Neural progenitor cell (in vitro differentiated cells): ENCODE measurements at regions not wholly inside any gene's neighbourhood (a gene's known extent, or its start where the extent isn't known, plus 50 kb on each side); places are given as distances from the start of the nearest gene placed in this dataset.

Source experiments
- DNase-seq: peaks from one replicate; pipeline ENCODE4 v3.0.0-alpha.2; 2016; ENCODE audit warnings: low spot score
- H2AFZ ChIP-seq: fragments of 200-600 bp; sonication (generic); replicated peaks from 2 replicates; pipeline ENCODE4 v1.6.1; 2016; ENCODE audit warnings: antibody characterized with exemption
- H3F3A ChIP-seq: fragments of 200-600 bp; sonication (generic); 2 replicates; pipeline ENCODE4 v1.6.1; 2016; ENCODE audit warnings: antibody characterized with exemption, low read depth
- H3K27ac ChIP-seq: fragments of 200-600 bp; sonication (generic); 2 replicates; pipeline ENCODE4 v1.5.1; 2016; ENCODE audit warnings: mild to moderate bottlenecking
- H3K27me3 ChIP-seq: fragments of 200-600 bp; sonication (generic); 2 replicates; pipeline ENCODE4 v1.6.1; 2016; ENCODE audit warnings: mild to moderate bottlenecking, moderate library complexity
- H3K36me3 ChIP-seq: fragments of 200-600 bp; sonication (generic); 2 replicates; pipeline ENCODE4 v1.5.1; 2016
- H3K4me1 ChIP-seq: fragments of 200-600 bp; sonication (generic); 2 replicates; pipeline ENCODE4 v1.6.1; 2016; ENCODE audit warnings: mixed run types
- H3K4me2 ChIP-seq: fragments of 200-600 bp; sonication (generic); 2 replicates; pipeline ENCODE4 v1.6.1; 2016
- H3K4me3 ChIP-seq: fragments of 200-600 bp; sonication (generic); 2 replicates; pipeline ENCODE4 v1.5.1; 2016
- H3K79me2 ChIP-seq: fragments of 200-600 bp; sonication (generic); 2 replicates; pipeline ENCODE4 v1.6.1; 2016; ENCODE audit warnings: low read depth
- H3K9ac ChIP-seq: fragments of 200-600 bp; sonication (generic); 2 replicates; pipeline ENCODE4 v1.6.1; 2016
- H3K9me3 ChIP-seq: fragments of 200-600 bp; sonication (generic); 2 replicates; pipeline ENCODE4 v1.5.1; 2016; ENCODE audit warnings: low read depth
- H4K20me1 ChIP-seq: fragments of 200-600 bp; sonication (generic); 2 replicates; pipeline ENCODE4 v1.6.1; 2016; ENCODE audit warnings: low read depth
- H3K27ac Mint-ChIP-seq: 3 replicates; pipeline ENCODE4 v1.8.0; 2021; ENCODE audit warnings: mixed read lengths
- H3K27me3 Mint-ChIP-seq: 2 replicates; pipeline ENCODE4 v1.8.0; 2022; ENCODE audit warnings: low read depth, mild to moderate bottlenecking, inconsistent platforms, moderate library complexity, mixed read lengths; ENCODE audit not compliant: insufficient read depth
- H3K36me3 Mint-ChIP-seq: 3 replicates; pipeline ENCODE4 v1.8.0; 2021; ENCODE audit warnings: mixed read lengths
- H3K4me1 Mint-ChIP-seq: 3 replicates; pipeline ENCODE4 v1.8.0; 2021; ENCODE audit warnings: mixed read lengths
- H3K4me3 Mint-ChIP-seq: 3 replicates; pipeline ENCODE4 v1.8.0; 2021; ENCODE audit warnings: mild to moderate bottlenecking, moderate library complexity, mixed read lengths
- H3K9me3 Mint-ChIP-seq: 3 replicates; pipeline ENCODE4 v1.8.0; 2020; ENCODE audit warnings: mixed read lengths
- EZH2 ChIP-seq: fragments of 200-600 bp; sonication (generic); IDR thresholded peaks from 2 replicates; pipeline ENCODE4 v1.6.1; 2017; ENCODE audit warnings: antibody characterized with exemption, mild to moderate bottlenecking, moderate library complexity
- EZH2phosphoT487 ChIP-seq: fragments of 200-600 bp; sonication (generic); IDR thresholded peaks from 2 replicates; pipeline ENCODE4 v1.6.1; 2017; ENCODE audit warnings: antibody characterized with exemption
- TF ChIP-seq, protein P1 (sequence below): fragments of 200-600 bp; sonication (generic); IDR thresholded peaks from 2 replicates; pipeline ENCODE4 v1.5.1; 2017; ENCODE audit warnings: antibody characterized with exemption, mild to moderate bottlenecking

DNA sequence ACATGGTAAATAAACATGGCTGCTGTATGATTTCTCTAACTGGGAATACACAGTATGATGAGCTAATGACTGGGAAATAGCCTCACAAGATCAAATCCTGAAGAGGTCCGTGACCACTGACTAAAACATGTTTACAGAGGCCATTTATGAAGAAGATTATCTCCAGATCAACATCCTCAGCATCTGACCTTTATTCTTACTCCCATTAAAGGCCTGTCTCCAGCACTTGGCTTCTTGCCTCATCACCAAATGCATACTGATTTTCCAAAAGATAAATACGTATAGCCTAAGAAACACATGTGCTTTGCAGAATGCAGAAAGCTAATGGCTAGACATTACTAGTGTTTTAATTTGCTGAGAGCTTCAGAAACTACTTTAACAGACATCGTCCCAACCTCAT lies 108.0 kb upstream of the TSLP start:
- Histone ChIP-seq H3K4me3 (no peak overlapping the region), H3K9me3 (no peaks in the 10 kb centered on the region), H3K4me1 (no peaks in the 10 kb centered on the region), H3K36me3 (no peaks in the 10 kb centered on the region), H2AFZ (no peak overlapping the region), H3F3A (no peaks in the 10 kb centered on the region), H3K4me2 (no peak overlapping the region), H4K20me1 (no peaks in the 10 kb centered on the region), H3K9ac (no peak overlapping the region), H3K27me3 (no peaks in the 10 kb centered on the region), H3K27ac (no peak overlapping the region), H3K79me2 (no peaks in the 10 kb centered on the region)
- Mint-ChIP-seq H3K27me3 (no peaks in the 10 kb centered on the region), H3K4me1 (no peaks in the 10 kb centered on the region), H3K36me3 (no peaks in the 10 kb centered on the region), H3K4me3 (no peak overlapping the region), H3K27ac (no peak overlapping the region), H3K9me3 (no peaks in the 10 kb centered on the region)
- DNase-seq, result no peak
- TF ChIP-seq EZH2phosphoT487, result no peak
- TF ChIP-seq, protein P1, sequence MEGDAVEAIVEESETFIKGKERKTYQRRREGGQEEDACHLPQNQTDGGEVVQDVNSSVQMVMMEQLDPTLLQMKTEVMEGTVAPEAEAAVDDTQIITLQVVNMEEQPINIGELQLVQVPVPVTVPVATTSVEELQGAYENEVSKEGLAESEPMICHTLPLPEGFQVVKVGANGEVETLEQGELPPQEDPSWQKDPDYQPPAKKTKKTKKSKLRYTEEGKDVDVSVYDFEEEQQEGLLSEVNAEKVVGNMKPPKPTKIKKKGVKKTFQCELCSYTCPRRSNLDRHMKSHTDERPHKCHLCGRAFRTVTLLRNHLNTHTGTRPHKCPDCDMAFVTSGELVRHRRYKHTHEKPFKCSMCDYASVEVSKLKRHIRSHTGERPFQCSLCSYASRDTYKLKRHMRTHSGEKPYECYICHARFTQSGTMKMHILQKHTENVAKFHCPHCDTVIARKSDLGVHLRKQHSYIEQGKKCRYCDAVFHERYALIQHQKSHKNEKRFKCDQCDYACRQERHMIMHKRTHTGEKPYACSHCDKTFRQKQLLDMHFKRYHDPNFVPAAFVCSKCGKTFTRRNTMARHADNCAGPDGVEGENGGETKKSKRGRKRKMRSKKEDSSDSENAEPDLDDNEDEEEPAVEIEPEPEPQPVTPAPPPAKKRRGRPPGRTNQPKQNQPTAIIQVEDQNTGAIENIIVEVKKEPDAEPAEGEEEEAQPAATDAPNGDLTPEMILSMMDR, result no peak
- TF ChIP-seq EZH2, result no peak

DNA sequence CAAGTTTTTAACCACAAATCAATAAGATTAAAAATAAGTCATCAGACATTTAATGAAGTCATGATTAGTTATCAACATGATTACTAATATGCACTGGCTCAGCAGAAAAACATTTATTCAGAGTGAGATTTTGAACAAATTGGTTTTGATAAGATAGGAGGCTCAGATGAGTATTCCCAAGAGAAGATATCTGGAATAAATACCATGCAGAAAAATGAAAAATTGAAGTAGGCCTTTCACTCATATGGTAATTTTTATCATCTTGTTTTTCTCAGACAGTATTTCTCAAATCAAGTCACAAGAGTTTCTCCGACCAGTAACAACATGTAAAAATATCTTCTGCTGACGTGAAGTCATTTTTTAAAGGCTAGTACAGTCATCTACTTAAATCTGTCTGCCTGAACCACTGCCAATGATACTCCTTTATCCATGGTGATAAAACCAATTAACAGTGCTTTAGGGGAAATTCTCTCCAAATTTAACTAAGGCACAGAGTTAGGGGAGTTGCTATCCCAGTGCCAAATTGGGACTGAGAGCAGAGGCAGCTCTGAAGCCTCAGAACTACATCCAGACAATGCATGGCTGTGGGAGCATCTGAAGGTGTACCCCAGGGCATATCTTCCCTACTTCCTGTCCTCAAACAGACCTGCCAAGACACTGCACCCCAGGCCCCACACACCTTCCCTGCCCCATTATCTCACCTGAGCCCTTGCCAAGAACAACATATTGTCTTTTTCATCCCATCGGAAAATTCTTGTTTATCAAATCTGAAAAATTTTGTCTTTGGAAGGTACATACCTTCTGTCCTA lies 105.5 kb upstream of the TSLP start:
- Mint-ChIP-seq H3K27ac (no peak overlapping the region), H3K4me3 (no peak overlapping the region)
- no peak for TF ChIP-seq EZH2phosphoT487
- TF ChIP-seq, protein P1, result no peak
- TF ChIP-seq EZH2, result no peak

DNA sequence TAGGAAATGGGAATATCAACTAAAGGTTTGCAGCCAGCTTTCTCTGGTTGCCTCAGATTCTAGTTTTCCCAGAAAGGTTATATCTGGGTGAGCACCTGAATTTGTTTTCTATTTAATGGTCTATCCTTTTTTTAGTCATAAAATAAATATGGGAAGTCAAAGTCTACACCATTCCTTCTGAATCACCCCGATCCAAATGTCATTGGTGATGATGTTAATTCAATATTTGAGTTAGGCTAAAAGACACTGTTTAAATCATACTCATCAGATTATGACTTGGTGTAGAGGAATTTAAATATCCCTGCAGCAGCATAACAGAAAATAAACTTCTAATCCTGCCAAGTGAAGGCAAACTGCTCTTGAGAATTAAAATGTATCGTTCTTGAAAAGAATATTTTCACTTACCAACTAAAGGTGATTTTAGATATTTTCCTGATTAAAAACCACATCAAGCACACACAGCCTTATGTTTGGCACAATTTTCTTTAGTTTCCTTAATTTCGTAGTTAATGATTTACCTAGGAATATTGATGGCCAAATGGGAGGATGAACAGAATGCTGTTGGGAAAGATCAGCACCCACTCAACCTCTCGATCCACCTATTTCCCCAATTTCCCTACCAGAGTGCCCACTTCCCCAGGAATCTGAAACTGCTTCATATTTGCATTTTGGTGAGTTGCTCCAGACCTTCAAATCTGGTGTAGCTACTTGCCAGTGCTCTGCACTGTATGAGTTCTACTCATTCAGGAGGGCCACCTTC lies 103.1 kb upstream of the TSLP start:
- no peak overlapping the region for H3K27ac Mint-ChIP-seq
- Histone ChIP-seq H2AFZ (no peak overlapping the region), H3K36me3 (no peaks in the 10 kb centered on the region), H3K4me1 (no peaks in the 10 kb centered on the region), H3K9me3 (no peaks in the 10 kb centered on the region), H3K4me3 (no peak overlapping the region), H3K79me2 (no peaks in the 10 kb centered on the region), H3K9ac (no peak overlapping the region), H3K27ac (no peak overlapping the region), H4K20me1 (no peaks in the 10 kb centered on the region), H3F3A (no peaks in the 10 kb centered on the region), H3K27me3 (no peaks in the 10 kb centered on the region), H3K4me2 (no peak overlapping the region)
- H3K36me3 Mint-ChIP-seq, result no peaks in the 10 kb centered on the region
- H3K9me3 Mint-ChIP-seq, result no peaks in the 10 kb centered on the region
- H3K27me3 Mint-ChIP-seq, result no peaks in the 10 kb centered on the region
- no peak for DNase-seq
- H3K4me1 Mint-ChIP-seq, result no peaks in the 10 kb centered on the region
- no peak overlapping the region for H3K4me3 Mint-ChIP-seq
- TF ChIP-seq EZH2 (no peak), EZH2phosphoT487 (no peak)
- TF ChIP-seq, protein P1, result no peak

More for the DNA sequence above, 105.5 kb upstream of the TSLP start:
- H3K9ac ChIP-seq, result no peak overlapping the region
- H4K20me1 ChIP-seq, result no peaks in the 10 kb centered on the region
- H3K9me3 ChIP-seq, result no peaks in the 10 kb centered on the region
- H3K9me3 Mint-ChIP-seq, result no peaks in the 10 kb centered on the region
- H3K79me2 ChIP-seq, result no peaks in the 10 kb centered on the region
- H3K4me1 Mint-ChIP-seq, result no peaks in the 10 kb centered on the region
- no peaks in the 10 kb centered on the region for H3F3A ChIP-seq
- no peaks in the 10 kb centered on the region for H3K36me3 ChIP-seq
- no peaks in the 10 kb centered on the region for H3K27me3 ChIP-seq
- no peaks in the 10 kb centered on the region for H3K27me3 Mint-ChIP-seq
- H3K36me3 Mint-ChIP-seq, result no peaks in the 10 kb centered on the region
- no peak for DNase-seq
- H2AFZ ChIP-seq, result no peak overlapping the region
- no peak overlapping the region for H3K4me2 ChIP-seq
- H3K4me1 ChIP-seq, result no peaks in the 10 kb centered on the region
- no peak overlapping the region for H3K27ac ChIP-seq
- no peak overlapping the region for H3K4me3 ChIP-seq
